Fibroblast of skin of back (primary cell): ENCODE measurements at regions not wholly inside any gene's neighbourhood (a gene's known extent, or its start where the extent isn't known, plus 50 kb on each side); places are given as distances from the start of the nearest gene placed in this dataset.
A peak's percentile ranks its signal among the peaks of the same experiment; 100 is the strongest.

Experiments
- DNase-seq: peaks from one replicate; pipeline ENCODE4 v3.0.0-alpha.2; 2013

DNA sequence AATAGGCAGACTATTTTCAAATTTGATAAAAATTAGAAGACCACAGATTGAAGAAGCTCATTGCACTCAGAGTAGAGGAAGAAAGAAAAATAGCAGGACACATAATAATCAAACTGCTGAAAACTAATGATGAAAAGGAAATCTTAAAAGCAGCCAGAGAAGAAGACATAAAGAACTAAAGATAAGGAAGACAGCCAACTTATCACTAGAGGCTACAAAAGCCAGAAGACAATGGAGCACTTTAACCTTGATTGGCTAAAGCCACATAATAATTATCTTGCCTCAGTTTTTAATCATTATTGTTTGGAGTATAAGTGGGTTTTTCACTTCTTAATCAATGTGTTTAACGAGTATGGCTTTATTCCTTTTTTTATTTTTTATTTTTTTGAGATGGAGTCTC, 397.6 kb downstream of the RNF144B start:
- DNase-seq = no peak

DNA sequence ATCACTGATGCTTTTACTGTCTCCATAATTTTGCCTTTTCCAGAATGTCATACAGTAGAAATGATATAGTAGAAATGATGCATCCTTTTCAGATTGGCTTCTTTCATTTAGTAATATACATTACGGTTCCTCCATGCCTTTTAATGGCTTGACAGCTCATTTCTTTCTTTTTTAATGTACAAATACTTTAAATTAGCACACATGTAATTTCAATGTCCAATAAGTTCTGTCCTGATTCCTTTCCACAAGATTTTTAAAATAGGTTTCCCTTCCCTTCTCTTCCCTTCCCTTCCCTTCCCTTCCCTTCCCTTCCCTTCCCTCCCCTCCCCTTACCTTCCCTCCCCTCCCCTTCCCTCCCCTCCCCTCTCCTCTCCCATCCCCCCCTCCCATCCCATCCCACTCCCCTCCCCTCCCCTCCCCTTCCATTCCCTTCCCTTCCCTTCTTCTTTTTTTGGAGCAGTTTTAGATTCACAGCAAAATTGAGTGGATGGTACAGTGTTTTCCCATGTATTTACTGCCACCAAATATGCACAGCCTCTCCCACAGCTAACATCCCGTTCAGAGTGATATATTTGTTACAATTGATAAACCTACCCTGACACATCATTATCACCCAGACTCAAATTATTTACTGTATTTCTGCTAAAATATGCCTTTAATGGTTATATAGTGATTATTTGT, 398.8 kb downstream of the RNF144B start:
- DNase-seq = no peak

DNA sequence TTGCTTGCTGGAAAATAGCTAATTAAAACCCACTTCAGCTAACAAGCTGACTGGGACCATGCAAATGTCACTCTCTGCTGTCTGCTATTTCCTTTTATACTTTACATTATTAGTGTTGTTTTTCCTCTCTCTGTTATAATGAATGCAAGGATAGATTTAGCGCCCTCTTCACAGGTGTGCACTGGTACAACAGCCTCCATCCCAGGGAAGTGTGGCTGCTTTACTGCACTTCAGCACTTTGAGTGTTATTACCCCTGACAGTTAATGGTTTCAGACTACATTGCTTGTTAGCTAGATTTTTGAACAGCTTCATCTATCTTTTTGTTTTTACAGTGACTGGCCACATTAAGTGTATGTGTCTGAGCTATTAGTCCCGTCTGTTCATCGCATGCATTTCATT, 405.7 kb downstream of the RNF144B start:
- DNase-seq = no peak

DNA sequence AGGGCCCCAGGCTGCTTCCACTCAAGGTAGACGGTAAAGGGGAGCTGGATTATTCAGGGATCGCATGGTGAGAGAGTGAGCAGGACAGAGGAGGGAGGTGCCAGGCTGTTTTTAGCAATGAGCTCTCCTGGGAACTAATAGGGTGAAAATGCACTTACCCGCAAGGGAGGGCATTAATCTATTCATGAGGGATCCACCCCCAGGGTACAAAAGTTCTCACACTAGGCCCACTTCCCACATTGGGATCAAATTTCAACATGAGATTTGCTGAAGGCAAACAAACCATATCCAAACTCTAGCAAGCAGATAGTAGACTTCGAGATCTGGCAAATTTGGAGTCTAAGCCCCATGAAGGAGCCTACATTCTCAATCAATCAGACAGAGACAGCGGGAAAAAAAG, 408.6 kb downstream of the RNF144B start:
- DNase-seq = no peak

DNA sequence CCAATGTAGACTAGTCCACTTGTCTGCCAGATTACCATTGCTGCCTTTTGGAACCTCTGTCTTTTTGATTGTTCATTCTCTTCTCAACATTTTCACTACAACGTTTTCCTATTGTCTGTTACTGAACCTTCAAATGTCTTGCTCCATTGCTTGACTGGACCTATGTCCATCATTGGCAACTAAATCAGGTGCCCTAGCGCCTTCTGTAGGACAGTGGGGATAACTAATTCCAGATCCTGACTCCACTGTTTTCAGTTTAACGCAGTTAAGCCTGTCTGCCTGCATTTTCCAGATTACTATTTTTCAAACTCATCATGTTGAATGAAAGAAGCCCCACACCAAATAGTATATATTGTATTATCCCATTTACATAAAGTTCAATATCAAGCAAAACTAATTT, 433.6 kb downstream of the RNF144B start:
- no peak for DNase-seq

DNA sequence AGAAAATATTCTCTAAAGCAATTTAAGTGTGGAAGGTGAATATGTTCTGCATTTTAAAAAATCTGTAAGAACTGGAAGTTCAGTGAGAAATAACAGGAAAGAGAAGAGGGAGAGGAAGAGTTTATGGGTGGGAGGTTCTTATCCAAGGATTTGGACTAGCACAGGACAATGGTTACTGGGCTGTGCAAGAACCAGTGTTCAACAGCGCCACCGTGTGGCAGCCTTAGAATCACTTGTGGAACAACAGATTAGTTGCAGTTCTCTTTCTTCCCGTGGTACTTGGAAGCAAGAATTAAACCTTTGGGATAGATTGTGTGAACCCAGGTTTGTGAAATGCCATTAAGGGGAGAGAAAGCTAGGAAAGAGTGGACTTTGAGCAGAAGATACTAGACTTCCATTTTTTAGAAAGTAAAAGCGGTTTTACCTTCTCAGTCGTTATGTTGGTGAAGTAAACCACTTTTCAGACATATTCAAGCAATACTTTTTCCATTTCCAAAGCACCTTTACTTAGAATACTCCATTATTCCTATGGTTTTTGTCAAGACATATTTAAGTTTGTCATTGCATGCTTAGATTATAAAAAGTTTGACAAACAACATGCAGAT, 436.7 kb downstream of the RNF144B start:
- DNase-seq = peak; percentile 20

DNA sequence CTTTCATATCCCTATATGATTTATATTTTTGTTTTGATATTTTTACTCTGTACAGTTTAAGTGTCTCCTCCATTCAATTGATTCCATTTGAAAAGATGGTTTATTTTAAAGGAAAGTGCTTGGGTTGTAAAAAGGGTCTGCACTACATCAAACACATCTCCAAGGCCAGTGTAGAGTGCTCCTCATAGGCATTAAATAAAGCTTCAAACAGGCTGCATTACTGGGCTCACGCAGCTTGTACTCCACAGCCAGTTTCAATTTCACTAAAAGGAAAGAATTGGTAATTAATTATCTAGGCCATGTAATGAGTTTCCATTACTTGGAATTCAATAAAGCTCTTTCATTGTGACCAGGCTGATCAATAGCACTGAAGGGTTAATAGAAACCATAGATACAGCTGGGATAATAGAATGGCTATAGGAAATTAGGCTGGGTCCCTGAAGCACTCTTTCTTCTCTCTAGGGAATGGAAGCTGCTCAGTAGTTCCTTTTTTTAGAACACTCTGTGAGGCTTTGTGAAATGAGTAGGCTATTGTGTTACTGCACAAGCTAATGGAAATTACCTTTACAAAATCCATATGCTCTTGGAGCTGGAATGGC, 442.2 kb downstream of the RNF144B start:
- no peak for DNase-seq

DNA sequence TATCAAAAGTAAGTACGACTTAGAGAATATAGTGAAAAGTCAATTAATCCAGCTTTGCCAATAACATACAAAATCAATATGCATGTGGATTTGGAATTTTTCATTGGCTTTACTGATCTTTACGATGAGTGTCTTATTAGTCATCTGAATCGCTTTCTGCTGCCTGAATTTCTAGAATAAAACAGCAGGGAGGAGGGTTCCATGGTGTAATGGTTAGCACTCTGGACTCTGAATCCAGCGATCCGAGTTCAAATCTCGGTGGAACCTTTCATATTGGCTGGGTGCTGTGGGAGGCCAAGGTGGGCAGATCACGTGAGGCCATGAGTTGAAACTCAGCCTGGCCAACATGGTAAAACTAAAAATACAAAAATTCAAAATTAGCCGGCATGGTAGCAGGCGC, 448.8 kb downstream of the RNF144B start:
- no peak for DNase-seq

DNA sequence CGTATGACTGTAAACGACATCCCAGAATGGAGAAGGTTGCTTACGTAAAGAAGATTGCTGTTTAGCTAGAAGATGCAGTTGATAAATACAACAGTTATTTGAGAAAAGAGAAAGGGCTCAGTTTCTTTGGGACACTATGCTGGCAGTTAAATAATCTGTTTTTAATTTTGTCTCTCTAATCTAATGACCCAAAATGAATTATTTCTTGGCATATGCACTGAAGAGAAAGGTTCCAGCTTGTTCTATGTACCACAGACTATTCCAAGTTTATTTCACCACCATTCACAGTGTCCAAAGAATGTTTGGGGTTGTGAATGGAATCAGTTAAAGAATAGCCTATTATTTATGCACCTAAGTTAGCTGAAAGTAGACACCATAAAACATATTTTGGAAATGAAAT, 449.9 kb downstream of the RNF144B start:
- no peak for DNase-seq

DNA sequence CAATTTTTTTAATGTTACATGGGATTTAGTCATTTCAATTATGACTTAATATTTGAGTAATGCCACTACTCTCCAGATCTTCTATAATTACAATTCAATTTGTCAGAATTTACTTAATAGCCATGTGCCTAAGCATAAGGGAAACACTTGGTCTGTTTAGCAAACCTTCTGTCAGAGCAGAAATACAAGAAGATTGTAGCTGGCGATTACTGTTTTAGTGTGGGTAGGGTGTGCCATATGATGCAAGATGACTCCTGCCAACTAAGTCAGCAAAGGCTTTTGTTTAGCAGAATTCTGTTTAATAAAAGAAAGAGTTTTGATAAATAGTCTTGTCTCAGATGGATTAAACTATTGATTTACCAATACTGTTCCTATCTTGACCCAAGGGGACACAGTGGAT, 455.4 kb downstream of the RNF144B start:
- DNase-seq = no peak

DNA sequence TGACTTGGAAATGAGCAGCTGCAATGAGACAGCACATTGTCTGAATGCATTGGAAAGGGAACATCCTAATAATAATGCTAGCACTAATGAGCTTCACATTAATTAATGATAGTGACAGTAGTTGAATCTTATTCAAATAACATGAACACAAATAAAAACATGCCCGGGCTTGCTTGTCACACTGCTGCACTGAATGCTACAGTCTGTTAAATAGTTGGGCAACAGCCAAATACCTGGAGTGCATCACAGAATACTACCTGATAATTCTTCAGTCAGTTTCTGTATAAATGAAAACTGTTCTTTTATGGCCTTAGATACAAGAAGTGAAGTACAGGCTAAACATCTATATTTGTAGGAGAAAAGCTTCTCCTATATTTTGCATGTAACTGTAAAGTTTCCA, 458.7 kb downstream of the RNF144B start:
- no peak for DNase-seq

DNA sequence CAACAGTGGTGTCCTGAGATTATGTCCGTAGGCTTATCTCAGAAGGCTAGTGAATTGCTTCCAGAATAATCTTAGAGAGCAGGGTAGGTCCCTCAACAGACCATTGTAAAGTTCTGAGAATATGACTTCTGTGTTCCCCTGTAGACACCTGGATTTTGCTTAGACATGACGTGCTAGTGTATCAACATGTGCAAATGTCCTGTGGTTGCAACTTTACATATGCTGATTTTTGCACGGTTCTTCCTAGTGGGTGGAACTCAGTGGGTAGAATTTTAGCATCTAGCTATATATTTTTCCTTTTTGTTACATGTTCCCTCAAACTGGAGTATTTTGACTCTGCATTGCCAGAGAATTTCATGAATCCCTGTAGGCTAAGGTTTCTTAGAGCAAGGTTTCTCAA, 459.2 kb downstream of the RNF144B start:
- DNase-seq = no peak

DNA sequence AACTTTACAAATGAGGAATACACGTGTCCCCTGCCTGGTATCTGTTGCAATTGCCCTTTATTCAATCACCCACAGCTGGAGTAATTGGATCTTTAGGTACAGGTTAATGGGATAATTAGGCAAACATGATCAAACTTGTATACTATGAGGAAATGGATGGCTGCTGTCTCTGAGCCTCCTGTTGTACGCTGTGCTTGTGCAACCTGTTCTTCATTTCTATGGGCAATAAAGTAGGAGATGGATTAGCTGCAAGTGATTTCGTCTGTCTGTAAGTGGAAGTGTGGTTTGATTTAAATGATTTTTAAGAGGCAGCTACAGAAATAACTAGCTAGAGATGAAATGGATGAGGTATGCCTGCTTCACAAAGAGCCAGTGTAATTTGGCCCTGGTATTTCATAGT, 474.1 kb downstream of the RNF144B start:
- DNase-seq = no peak

DNA sequence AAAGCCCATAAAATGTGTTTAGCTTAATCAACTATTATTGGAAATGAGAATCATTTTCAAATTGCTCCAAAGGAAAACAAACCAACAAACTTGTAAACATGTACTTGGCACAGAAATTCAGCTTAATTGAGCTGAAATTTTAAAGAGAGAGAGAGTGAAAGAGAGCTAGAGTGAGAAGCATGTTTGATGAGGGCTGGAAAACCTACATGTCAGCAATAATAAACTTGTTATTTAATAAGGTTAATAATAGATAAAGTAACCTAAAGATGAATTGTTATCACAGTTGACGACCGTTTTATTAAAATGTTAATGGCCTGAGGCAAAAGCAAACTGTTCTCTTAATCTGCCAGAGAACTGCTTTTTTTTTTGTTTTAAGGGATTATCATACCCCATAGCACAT, 496.1 kb downstream of the RNF144B start:
- DNase-seq = no peak

DNA sequence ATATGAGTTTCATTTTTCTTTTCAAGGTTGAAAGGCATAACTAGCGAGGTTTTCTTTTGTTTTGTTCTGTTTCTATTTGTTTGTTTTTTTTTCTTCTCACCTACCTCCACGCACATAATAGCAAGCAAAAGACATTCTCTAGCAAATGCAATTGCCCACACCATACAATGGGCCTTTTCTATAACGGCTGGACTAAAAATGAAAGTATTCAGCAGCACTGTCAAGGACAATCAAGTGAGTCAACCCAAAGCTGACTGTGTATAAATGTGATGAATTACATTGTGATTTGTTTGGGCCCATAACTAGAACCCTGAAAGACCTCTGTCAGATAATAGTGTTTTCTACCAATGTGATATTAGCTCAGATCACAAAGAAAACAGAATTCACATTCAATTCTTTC, 496.7 kb downstream of the RNF144B start:
- DNase-seq = no peak

DNA sequence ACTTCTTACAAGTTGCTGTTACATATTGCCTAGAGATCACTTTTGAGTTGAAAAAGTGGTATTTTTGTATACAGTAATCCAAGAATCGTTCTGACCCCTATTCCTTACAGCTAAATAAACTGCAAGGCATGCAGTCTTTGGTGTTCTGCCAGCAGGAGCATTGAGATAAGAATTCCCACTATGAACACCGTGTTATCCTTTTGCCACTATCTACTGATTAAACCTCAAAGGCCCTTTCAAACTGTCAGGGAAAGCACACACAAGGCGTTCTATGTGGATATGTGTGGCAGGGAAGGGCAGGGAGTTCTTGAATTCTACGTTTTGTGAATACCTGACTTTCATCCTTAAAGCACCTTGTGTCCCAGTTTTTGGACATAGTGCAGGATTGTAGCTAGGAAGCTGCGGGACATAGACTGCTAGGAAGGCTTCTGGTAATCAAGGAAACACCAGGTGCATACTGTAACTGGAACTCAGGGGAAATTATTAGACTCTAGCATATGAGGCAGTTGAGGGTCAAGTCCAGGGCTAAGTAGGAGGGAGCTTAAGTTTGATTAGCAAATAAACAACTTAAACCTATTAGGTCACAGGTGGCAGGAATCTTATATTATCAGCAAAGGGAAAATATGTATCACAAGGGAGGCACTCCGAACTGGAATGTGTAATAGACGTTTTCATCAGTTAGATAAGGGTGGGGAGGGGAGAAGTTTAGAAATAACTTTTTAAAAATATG, 506.6 kb downstream of the RNF144B start:
- no peak for DNase-seq

DNA sequence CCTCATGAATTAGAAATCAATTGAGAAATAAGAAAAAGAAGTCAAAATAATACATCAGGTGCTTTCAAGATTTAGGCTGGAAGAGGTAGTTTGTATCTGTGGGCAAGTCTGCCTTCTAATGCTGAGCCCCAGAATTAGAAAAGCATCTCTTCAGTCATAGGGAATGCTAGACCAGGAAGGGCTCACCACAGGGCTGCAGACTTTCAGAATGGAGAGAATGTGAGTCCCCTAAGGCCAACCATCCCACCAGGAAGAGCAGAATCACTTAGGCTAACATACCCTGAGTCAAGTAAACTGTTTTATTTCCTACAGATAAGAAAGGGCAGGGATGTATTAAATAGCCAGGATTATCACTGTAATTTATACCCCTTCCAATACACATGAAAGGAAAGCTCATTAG, 510.2 kb downstream of the RNF144B start:
- no peak for DNase-seq

DNA sequence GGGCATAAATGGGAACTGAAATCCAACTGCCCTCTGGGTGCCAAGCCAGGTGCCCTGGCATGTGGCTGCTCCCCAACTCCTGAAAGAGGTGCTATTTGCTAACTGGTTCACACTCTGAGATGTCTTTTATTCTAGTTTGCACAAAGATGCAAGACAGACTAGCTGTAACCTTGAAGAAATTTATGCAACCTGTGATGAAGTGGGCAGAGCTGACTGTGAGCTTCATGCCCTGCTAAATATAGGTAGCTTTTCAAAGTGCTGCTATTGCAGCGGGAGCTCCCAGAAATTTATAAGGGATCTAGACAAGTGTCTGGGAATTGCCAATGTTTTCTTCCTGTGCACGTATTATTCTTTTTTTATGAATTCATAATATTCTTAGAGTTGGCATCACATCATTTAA, 517.5 kb downstream of the RNF144B start:
- no peak for DNase-seq

DNA sequence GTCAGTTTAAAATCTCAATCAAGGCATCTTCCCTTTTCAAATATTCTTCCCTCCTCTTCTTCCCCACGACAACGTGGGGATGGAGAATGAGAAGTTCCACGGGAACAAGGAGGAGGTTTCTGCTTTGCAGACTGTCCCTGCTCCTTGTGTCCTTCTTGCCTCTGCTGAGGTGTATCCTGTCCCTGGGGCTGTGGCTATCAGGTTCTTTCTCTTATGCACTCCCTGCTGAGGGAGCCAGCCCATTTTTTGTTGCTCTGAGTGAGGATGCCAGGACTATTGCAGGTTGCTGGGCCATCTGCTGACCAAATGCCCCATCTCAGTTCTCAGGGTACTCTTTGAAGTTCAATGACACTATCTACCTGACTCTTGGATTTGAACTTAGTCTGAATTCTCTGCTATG, 533.6 kb downstream of the RNF144B start:
- no peak for DNase-seq

DNA sequence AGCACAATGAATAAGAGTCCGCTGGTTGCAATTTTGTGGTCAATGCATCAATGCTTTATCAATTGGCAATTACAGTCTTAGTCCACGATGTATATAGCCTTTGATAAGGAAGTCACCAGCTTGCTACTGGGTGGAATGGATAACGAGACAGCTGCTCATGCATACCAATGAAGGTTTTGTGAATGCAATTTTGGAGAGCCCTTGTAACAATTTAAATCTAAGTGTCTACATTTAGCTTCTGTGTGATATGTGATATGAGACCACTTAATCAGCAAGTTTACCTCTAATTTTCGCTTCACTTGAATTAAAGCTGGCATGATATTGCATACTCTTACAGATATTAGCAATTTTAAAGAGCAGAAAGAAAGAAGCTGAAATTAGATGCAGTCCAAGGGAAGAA, 543.9 kb downstream of the RNF144B start:
- no peak for DNase-seq

DNA sequence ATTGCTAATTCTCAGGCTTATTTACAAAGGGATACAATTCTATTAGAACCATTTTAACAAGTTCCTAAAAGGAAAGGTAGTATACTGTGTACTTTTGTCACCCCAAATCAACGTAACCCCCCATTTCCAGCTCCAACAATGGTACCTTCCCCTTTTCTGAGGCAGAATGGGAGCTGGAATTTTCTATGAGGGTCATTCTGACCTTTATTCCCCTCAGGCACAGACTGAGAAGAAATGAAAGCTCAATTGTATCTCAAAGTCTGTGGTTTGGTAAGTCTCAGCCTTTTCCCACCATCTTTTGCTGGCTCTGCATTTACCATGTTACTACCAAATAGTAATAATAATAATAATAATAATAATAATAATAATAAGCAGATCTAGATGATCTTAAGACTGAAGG, 571.0 kb downstream of the RNF144B start:
- DNase-seq = no peak

DNA sequence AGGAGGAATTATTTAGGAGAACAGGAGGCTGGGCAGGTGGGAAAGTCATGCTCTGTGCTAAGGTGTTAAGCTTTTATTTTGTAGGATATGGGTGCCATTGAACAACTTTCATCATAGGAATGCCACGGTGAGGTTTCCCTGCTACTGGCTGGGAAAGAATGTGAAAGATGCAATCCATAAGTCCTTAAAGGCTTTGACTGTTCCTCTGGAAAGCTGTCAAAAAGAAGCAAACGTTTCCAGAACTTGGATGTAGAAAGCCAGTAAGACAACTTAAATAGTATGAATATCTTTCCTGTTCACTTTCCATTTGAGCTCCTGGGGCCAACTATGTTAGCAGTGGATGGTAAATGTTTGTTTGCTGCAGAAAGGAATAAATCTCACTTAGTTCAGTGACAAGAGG, 574.4 kb downstream of the RNF144B start:
- peak; percentile 7 for DNase-seq

DNA sequence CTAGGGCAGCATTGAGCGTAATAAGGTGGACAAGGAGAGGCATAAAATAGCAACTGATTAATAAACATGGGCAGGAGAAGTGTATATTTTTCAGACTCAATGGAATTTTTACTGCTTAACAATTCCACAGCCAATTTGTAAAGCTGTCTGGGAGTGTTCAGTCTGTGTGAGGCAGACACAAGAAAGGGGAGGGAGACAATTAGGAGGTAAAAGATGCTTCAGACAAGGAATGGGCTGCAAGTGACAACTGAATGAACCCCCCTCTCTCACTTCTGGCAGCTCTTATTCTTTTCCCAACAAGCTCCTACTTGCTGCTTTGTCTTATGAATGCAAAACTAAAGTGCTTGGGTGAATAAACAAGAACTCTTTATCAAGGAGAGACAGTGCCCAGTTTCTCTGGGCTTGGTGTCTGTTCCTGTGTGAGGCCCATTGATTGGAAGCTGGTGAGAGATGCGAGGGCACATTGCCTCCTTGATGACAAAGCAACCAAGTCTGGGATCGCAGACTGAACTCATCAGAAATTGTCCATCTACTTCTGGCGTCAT, 575.3 kb downstream of the RNF144B start:
- DNase-seq = no peak

DNA sequence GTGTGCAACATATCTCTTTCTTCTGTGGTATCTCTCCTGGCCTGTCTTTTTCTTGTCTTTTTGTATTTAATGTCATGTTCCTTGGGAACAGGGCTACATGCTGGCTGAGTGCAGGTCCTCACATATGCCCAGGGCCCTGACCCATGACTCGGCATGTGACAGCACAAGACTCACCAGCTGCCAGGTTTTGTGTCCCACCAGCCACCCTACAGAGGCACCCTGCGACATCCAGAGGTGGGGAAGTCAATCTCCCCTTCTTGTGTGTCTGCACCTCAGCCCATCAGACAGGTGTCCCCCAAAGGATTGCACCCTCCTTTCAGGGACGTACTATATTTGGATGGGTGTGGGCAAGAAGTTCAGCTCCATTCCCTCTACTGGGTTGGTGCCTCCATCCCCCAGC, 576.3 kb downstream of the RNF144B start:
- DNase-seq = no peak
